Aorta (tissue), 5 donors: ENCODE measurements at regions not wholly inside any gene's neighbourhood (a gene's known extent, or its start where the extent isn't known, plus 50 kb on each side); places are given as distances from the start of the nearest gene placed in this dataset.

Experiments used
- ATAC-seq: fragments of 200-7000 bp; cut with Tn5 transposase; one replicate; pipeline ENCODE4 v1.9.1; 2022; ENCODE audit warnings: moderate library complexity; ENCODE audit not compliant: low FRiP score
- DNase-seq, 2 donors: peaks; one replicate each; pipeline ENCODE4 v3.0.0-alpha.2; 2020
- H3K27ac ChIP-seq, 2 donors: one replicate each; pipeline ENCODE4 v1.5.1; 2013; ENCODE audit warnings: low read length in 2 of 2, mild to moderate bottlenecking in 2 of 2, moderate library complexity in 2 of 2, control low read depth in 1 of 2, inconsistent platforms in 1 of 2, low read depth in 1 of 2
- H3K27me3 ChIP-seq, 2 donors: one replicate each; pipeline ENCODE4 v1.6.1; 2013; ENCODE audit warnings: control low read depth in 1 of 2, low read length in 1 of 2, mild to moderate bottlenecking in 1 of 2, moderate library complexity in 1 of 2; ENCODE audit not compliant: insufficient read depth in 2 of 2, control insufficient read depth in 1 of 2
- H3K36me3 ChIP-seq, 2 donors: one replicate each; pipeline ENCODE4 v1.6.1; 2013; ENCODE audit warnings: control low read depth in 1 of 2, low read length in 1 of 2, mild to moderate bottlenecking in 1 of 2; ENCODE audit not compliant: insufficient read depth in 2 of 2, control insufficient read depth in 1 of 2
- H3K4me1 ChIP-seq, 2 donors: one replicate each; pipeline ENCODE4 v1.6.1; 2013; ENCODE audit warnings: low read length in 2 of 2, control low read depth in 1 of 2, mild to moderate bottlenecking in 1 of 2, moderate library complexity in 1 of 2; ENCODE audit not compliant: insufficient read depth in 2 of 2, control insufficient read depth in 1 of 2
- H3K4me3 ChIP-seq, 2 donors: one replicate each; pipeline ENCODE4 v1.5.1; 2013; ENCODE audit warnings: low read length in 2 of 2, control low read depth in 1 of 2, mild to moderate bottlenecking in 1 of 2
- H3K9me3 ChIP-seq: one replicate; pipeline ENCODE4 v1.6.1; 2013; ENCODE audit warnings: mild to moderate bottlenecking, low read length; ENCODE audit not compliant: control insufficient read depth
- WGBS, 2 donors: extraction: QIAGEN DNeasy Blood & Tissue Kit; methylation state at CpG; one replicate each; pipeline ENCODE4 v1.1.7; 2013; 5-methylcytosine and 5-hydroxymethylcytosine counted together
- intact Hi-C, 2 donors: fragments of 100-400 bp; cut with DNase I; formaldehyde crosslinking; loops; one replicate each; pipeline versions ENCODE4 v1.14.2 to v1.15.0; 2022
- donor health status: healthy with polysubstance abuse.
- donor health status: Bipolar disorder and iron deficiency.
- donor health status: DM: no; HTN: no; CAD: no.
- donor health status: DM: no; HTN: no; CAD: no.
- donor health status: DM: yes; HTN: yes; CAD: no.

- DNase-seq (no peak), ATAC-seq (no peak)
- Histone ChIP-seq H3K27me3 (no peaks in the 10 kb centered on the region), H3K4me3 (no peak overlapping the region), H3K36me3 (no peaks in the 10 kb centered on the region), H3K9me3 (peaks cover 1% of the 10 kb centered on the region), H3K27ac (no peak overlapping the region), H3K4me1 (no peaks in the 10 kb centered on the region)
- WGBS, 2 donors: 32 to 35% methylated on average over 12 of the region's 12 CpGs
- intact Hi-C loops: no loop called here
Measured at GRCh38 chr2:11065833-11066485, 89.3 kb upstream of the SLC66A3 start.

GRCh38 chr2:11067221-11068078, 87.8 kb upstream of the SLC66A3 start:
- no peak overlapping the region for H3K4me3 ChIP-seq
- ATAC-seq: no peak
- H3K27ac ChIP-seq: no peak overlapping the region
- no peaks in the 10 kb centered on the region for H3K36me3 ChIP-seq
- intact Hi-C loops: no loop called here
- no peaks in the 10 kb centered on the region for H3K4me1 ChIP-seq
- no peaks in the 10 kb centered on the region for H3K27me3 ChIP-seq
- WGBS, 2 donors: 82 to 84% methylated on average over 22 of the region's 22 CpGs
- H3K9me3 ChIP-seq: peaks cover 1% of the 10 kb centered on the region
- no peak for DNase-seq

- no peaks in the 10 kb centered on the region for H3K27me3 ChIP-seq
- no peak overlapping the region for H3K4me3 ChIP-seq
- peaks cover 1% of the 10 kb centered on the region for H3K9me3 ChIP-seq
- H3K36me3 ChIP-seq: no peaks in the 10 kb centered on the region
- DNase-seq (no peak), ATAC-seq (no peak)
- 80 to 85% methylated on average over 11 of the region's 11 CpGs for WGBS, 2 donors
- no peaks in the 10 kb centered on the region for H3K4me1 ChIP-seq
- no peak overlapping the region for H3K27ac ChIP-seq
- intact Hi-C loops: no loop called here
Measured at GRCh38 chr2:11068079-11068741, 87.1 kb upstream of the SLC66A3 start.

- DNase-seq: no peak
- Histone ChIP-seq H3K4me3 (no peak overlapping the region), H3K27me3 (no peaks in the 10 kb centered on the region), H3K4me1 (no peaks in the 10 kb centered on the region), H3K36me3 (no peaks in the 10 kb centered on the region), H3K9me3 (peaks cover 1% of the 10 kb centered on the region), H3K27ac (no peak overlapping the region)
- intact Hi-C loops: no loop called here
- ATAC-seq: no peak
- WGBS, 2 donors: 88 to 90% methylated on average over 13 of the region's 13 CpGs
Measured at GRCh38 chr2:11068856-11069526, 86.3 kb upstream of the SLC66A3 start.

GRCh38 chr2:11069566-11070185, 85.6 kb upstream of the SLC66A3 start:
- no peak overlapping the region for H3K4me3 ChIP-seq
- no peak for ATAC-seq
- H3K27ac ChIP-seq: no peak overlapping the region
- 91% methylated on average over 10 of the region's 10 CpGs for WGBS, 2 donors
- no peak for DNase-seq
- peaks cover 1% of the 10 kb centered on the region for H3K9me3 ChIP-seq
- H3K27me3 ChIP-seq: no peaks in the 10 kb centered on the region
- intact Hi-C loops: no loop called here
- H3K36me3 ChIP-seq: no peaks in the 10 kb centered on the region
- no peaks in the 10 kb centered on the region for H3K4me1 ChIP-seq

GRCh38 chr2:11071211-11071610, 84.1 kb upstream of the SLC66A3 start:
- intact Hi-C loops: no loop called here
- peaks cover 1% of the 10 kb centered on the region for H3K9me3 ChIP-seq

GRCh38 chr2:11071939-11072338, 83.3 kb upstream of the SLC66A3 start:
- no peaks in the 10 kb centered on the region for H3K4me1 ChIP-seq
- 86 to 88% methylated on average over 2 of the region's 2 CpGs for WGBS, 2 donors
- H3K27me3 ChIP-seq: no peaks in the 10 kb centered on the region
- H3K4me3 ChIP-seq: no peak overlapping the region
- intact Hi-C loops: no loop called here
- no peak overlapping the region for H3K27ac ChIP-seq
- peaks cover 1% of the 10 kb centered on the region for H3K9me3 ChIP-seq
- DNase-seq: no peak
- ATAC-seq: no peak
- no peaks in the 10 kb centered on the region for H3K36me3 ChIP-seq

More at GRCh38 chr2:11071211-11071610, 84.1 kb upstream of the SLC66A3 start:
- Histone ChIP-seq H3K4me1 (no peaks in the 10 kb centered on the region), H3K27me3 (no peaks in the 10 kb centered on the region), H3K4me3 (no peak overlapping the region), H3K36me3 (no peaks in the 10 kb centered on the region), H3K27ac (no peak overlapping the region)
- 29 to 31% methylated on average over 7 of the region's 7 CpGs for WGBS, 2 donors
- no peak for ATAC-seq
- DNase-seq: no peak

GRCh38 chr2:11072550-11072949, 82.7 kb upstream of the SLC66A3 start:
- H3K36me3 ChIP-seq: no peaks in the 10 kb centered on the region
- no peaks in the 10 kb centered on the region for H3K9me3 ChIP-seq
- whole genome bisulfite sequencing, 2 donors: 72 to 79% methylated on average over 6 of the region's 6 CpGs
- no peak overlapping the region for H3K27ac ChIP-seq
- H3K4me3 ChIP-seq: no peak overlapping the region
- DNase-seq (no peak), ATAC-seq (no peak)
- no peaks in the 10 kb centered on the region for H3K4me1 ChIP-seq
- H3K27me3 ChIP-seq: no peaks in the 10 kb centered on the region
- intact Hi-C loops: no loop called here
